CD1c-positive myeloid dendritic cell (primary cell): ENCODE measurements at regions not wholly inside any gene's neighbourhood (a gene's known extent, or its start where the extent isn't known, plus 50 kb on each side); places are given as distances from the start of the nearest gene placed in this dataset.

Experiments
- DNase-seq: peaks from one replicate; pipeline ENCODE4 v3.0.0-alpha.2; 2016; ENCODE audit errors: extremely low spot score

DNA sequence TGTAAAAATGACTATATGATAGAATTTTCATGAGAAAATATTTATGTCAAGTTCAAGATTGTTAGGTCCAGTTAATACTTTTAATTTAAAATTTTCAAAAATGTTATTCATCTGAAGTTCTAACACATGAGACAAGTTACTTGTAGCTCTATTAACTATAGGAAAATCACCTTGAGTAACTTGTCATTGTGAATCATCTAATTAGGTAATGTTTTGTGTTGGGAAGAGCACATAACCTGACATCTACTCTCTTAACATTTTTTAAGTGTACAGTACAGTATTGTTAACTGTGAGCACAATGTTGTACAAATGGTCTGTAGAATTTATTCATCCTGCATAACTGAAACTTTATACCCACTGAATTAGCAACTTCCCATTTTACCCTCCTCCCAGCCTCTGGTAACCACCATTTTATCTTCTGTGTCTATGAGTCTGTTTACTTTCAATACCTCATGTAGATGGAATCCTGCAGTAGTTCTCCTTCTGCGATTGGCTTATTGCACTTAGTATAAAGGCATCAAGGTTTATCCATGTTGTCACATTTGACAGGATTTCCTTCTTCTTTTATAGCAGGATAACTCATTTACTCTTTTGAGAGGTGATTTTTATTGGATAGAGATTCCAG is 54.6 kb downstream of the ARL4A start:
- no peak for DNase-seq

DNA sequence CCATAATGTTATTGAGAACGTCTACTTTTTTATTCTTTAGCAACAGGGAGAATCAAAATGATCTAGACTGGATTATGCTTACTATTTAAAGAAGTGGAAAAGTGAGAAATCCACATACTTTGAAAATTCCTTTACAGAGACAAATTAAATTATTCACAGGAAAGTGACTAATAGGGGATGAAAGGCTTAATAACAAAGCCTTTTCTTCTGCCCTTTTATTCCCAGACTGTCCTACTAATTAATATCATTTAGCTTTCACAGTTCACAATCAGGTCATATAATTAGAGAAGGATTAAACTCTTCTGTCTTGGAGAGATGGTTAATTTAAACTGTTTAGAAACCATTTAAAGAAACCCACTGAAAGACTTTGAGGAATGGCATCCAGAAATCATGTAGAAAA is 58.8 kb downstream of the ARL4A start:
- DNase-seq: no peak

DNA sequence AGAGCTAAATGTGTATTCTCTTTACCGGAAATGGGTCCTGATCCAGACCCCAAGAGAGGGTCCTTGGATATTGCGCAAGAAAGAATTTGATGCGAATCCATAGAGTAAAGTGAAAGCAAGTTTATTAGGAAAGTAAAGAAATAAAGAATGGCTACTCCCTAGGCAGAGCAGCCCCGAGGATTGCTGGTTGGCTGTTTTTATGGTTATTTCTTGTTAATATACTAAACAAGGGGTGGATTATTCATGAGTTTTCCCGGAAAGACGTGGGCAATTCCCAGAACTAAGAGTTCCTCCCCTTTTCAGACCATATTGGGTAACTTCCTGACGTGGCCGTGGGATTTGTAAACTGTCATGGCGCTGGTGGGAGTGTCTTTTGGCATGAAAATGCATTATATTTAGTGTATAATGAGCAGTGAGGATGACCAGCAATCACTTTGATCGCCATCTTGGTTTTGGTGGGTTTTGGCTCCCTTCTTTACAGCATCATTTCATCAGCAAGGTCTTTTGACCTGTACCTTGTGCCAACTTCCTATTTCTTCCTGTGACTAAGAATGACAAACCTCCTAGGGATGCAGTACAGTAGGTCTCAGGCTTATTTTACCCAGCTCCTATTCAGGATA is 60.4 kb downstream of the ARL4A start:
- peak; percentile 23 for DNase-seq

DNA sequence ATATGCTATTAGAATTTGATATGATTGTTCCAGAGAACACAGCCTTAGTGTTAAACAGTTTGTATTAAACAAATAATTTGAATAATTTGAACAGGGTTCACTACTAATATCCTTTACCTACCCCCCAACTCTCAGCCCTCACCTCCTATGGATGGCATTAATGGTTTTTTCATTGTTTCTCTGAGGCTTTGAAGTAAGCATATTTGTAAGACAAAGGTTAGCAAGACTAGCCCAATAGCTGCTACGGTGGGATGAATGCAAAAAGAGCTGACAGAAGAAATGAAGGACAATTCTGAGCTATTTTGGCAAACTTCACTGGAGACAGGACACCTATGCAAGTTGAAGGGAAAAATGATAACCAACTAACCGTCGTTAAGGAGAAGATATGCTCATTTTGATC is 61.6 kb downstream of the ARL4A start:
- DNase-seq: no peak

DNA sequence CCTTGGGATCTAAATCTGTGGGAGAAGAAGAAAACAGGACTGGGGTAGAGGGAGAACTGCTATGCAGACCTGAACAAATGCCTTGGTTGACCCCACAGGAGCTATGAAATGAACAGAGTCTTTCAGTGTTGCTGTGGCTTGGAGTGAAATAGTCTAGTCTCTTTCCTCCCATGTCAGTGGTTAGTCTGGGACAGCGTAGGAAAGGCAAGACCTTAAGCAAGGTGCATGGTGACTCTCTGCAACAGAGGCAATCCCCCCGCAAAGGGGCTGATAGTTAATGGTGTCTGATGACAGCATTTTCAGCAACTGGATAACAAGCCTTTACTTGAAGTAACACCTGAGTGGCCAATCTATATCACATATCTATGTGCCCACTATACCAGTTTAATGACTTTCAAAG is 62.3 kb downstream of the ARL4A start:
- no peak for DNase-seq

DNA sequence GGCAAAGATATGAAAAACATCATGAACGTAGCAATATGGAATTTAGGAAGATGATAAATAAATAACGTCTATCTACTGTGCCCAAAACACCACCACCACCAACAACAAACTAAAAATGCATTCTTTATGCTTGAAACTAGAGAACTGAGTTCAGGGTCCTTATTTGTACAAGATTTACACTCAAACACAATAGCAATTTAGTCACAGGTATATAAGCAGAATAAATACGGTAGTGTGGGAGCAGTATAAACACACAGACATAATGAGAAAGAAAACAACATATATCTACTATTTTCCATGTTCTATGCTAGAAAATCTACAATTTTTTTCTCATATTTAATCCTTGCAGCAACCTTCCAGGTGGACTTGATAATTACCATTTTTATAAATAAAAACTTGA is 64.3 kb downstream of the ARL4A start:
- DNase-seq: no peak

DNA sequence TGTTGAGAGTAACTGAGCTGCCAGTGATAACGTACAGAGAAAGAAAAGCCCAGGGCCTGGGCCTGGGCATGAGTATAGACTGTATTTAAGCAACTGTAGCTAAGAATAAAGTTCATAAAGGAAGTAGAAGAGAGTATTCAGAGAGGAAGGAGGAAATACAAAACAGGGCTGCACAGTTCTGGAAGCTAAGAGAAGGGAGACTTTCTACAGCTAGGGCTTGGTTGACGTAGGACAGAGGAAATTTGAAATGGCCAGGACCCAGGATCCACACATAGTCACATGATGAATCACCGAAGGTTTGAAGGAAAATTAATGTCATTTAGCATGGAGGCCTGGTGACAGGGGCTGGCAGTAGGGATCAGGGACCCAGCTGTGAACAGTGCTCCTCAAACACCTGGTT is 66.7 kb downstream of the ARL4A start:
- DNase-seq: no peak

DNA sequence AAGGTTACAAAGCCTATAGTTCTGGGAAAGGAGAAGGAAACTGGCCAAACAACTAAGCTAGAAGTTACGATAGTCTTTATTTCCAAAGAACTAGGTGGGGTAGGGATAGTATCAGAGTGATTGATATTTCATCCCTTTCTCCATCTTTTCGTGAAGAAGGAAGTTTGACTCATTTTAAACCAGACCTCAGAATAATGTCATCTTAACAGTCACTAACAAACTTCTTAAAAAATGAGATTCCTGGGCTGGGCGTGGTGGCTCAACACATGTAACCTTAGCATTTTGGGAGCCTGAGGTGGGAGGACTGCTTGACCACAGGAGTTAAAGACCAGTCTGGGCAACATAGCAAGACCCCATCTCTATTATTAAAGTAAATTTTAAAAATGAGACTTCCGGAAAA is 69.4 kb downstream of the ARL4A start:
- peak; percentile 5 for DNase-seq

DNA sequence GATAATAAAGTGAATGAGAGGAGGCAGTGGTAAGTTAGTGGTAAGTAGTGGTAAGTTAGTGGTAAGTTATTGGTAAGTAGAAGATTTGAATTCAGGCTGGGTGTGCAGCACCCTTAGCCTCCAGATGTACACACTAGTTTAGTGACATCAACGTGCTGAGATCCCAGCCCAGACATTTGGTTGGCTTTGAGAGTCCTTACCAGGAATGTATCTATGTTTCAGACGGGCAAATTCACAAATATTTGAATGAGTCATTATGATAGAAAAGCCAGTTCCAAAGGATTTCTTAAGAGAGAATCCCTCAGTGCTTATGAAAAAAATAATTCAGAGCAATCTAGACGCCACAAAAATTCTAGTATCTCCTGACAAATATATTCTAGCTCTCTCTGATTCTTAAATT is 70.0 kb downstream of the ARL4A start:
- no peak for DNase-seq

DNA sequence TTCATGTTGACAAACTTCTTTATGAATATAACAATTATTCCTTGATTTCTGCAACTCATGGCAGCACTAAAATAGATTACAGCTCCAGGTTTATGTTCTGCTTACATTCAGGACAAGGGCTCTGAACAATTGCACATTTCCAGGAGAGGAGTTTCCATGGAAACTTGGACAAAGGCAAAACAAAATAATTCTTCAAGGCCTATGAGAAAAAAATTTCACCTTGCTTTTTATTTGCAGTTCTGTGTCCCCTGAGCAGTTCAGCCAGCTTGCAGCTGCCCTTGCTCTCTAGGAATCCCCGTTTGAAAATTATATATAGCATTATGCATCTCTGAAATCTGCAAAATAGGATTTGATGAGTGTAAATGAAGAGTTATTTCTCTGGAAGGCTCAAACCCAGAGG is 71.7 kb downstream of the ARL4A start:
- no peak for DNase-seq

DNA sequence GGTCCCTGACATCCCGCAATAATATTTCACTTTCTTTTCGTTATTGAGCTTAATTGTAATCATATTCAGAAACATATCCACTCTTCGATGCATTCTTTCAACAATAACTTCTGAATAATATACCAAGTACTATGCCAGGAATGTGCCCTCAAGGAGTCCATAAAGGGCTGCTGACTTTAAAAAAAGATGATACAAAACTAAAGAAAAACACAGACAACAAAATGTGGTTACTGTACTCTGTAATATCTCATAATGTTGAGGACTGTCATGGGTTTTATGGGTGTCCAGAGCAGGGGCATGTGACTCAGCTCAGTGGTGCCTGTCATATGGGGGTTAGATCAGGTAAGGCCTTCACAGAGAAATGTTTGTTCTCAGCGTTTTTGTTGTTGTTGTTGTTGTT is 73.7 kb downstream of the ARL4A start:
- DNase-seq: no peak

DNA sequence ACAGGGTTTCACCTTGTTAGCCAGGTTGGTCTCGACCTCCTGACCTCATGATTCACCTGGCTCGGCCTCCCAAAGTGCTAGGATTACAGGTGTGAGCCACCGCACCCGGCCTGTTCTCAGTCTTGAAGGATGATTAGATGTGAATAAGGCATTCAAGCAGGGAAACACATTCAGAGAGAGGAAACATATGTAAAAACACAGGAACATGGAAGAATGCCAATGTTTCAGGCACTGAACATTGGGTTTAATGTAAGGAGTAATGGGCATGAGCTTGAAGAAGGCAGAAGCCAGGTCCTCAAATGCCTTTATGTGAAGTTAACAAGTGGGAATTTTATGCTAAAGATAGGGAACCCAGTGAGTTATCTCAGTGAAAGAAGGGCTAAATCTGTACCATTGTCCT is 74.3 kb downstream of the ARL4A start:
- DNase-seq: no peak

DNA sequence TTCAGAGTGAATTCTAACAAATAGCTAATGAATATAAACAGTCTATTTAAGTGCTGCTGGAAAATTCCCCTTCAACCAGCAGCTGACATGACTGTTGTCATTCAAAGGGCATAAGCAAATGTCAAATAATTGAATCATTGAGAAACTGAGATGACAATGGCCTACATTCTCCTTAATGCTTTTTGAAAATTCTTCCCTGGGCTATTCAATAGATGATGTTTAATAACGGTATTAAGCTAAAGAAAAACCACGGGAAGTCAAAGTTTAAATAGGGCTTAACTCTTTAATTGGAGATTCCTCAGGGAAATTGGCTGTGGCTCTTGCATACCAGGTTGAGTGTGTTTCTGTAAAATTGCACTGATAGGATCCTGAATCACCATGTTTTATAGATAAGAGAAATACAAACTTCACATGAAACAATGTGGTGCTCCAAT is 77.0 kb downstream of the ARL4A start:
- no peak for DNase-seq

DNA sequence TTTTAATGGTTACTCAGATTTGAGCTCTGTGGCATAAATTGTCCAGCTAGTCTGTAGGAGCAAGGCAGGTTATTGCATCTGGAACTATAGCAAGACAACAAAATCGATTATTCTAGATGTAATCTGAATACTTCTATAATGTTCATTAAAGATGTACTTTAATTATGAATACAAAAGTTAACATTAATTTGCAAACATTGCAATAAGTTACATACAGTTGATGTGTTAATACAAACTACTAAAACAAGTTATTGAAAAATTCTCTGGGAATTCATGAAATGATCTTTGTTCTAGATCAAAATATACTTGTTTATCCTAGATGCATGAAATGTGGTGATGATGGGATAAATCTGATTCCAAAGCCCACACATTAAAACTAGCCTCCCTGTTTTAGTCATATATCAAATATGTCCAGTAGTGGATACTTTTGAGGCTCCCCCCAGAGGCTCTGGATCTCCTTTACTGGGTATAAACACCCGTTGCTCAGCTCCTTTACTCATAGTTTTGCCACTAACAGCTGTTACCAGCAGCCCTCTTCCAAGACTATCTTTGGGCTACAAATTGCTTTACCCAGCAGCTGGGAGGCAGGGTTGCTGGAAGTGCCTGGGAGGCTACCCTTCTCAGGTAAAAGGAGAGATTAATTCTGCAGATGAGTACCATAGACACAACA is 78.1 kb downstream of the ARL4A start:
- no peak for DNase-seq

DNA sequence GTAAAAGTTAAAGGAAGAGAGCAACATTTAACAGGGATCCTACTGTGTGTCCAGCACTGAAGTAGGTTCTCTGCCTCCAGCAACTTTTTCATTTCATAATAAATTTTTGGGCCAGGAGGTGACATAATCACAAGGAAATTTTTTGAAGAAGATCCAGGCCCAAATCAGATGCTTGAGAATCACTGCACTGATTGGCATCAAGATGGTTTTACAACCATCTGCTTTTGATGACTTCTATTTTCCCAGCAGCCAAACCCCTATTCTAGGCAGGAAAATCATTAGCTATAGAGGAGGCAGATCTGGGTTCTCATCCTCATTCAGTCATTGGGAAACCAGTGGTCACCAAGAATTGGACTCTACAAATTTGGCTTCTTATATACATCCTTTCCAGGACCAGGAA is 79.0 kb downstream of the ARL4A start:
- no peak for DNase-seq

DNA sequence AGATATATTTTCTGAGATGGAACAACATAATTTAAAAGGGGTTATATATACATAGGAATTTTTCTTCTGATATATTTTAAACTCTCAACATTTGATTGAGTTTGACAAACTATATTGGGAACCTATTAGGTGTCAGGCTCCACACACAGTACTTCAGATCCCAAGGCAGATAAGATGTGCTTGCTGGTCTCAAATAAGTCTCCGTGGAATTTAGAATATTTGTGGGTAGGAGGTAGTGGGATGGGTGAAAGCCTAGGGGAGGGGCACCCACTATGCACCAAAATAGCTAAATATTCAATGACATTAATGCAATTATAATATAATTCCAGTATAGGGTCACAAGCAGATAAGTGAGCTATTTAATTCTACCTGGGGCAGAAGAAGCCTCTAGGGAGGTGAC is 81.5 kb downstream of the ARL4A start:
- DNase-seq: no peak

DNA sequence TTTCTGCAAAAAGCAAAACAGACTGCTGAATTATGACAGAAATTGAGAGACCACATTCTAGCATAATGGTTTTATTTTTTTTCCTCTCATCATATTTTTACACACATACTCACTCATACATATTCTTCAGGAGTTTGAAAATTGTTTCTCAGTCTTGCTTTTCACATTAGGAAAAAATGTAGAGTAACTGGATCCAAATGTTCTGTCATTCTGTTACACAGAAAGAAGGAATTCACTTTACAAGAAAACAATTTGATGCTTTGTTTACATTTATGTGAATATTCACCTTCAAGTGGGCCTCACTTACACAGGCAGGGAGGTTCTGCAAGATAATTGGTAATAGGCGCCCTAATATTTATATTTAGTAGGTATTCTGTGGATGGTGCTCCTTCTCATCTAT is 82.0 kb downstream of the ARL4A start:
- DNase-seq: no peak

DNA sequence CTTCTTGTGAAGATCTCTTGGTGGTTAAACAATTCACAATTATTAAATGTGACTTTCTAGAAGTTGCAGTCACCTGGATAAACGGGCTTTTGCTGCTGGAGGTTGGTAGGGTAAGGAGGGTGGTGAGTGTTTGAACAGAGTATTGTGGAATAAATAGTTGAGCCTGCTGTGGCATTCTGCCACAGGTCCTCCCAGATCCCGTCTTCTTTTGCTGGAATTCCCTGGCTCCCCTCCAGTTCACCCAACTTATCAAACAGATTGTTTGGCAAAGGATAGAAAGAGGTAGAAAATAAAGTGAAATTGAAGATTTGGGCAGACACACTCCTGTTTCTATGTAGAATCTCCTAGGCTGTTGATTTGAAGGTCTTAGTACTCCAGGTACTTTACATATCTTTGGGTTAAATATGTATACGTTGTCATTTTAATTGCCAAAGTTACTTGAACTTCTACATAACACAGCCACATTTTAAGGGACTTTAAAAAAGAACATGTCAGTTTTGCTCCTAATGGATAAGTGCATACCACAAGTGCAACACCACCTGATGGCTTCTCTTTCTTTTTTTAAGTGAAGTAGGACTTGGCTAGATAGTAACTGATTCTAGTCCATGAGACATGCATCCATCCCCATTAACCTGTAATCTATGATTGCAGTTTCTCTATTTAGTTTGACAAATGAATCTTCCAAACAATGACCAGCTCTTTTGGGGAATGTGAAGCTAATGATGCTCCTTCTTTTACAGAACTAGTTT is 83.0 kb downstream of the ARL4A start:
- DNase-seq: no peak

DNA sequence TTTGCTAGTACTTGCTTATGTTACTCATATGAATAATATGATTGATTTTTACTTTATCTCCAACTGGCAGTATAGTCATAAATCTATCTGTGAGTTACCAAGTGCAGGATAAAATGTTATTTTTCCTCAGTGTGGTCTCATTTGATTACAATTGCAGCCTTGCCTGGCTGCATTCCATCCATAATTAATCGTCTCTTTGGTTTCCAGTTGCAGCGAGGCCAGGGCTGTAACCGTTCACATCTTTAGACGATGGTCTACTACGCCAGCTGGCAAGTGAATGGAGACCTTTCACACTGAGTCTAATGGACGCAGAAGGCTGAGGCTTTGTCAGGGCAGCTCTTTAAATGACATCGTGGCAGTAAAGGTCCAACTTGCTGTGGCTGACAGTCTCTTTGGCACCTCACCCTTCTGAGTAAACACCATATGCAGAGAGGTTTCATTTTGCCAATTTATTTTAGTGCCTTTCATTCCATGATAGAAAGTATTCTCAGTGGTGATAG is 84.0 kb downstream of the ARL4A start:
- DNase-seq: no peak

DNA sequence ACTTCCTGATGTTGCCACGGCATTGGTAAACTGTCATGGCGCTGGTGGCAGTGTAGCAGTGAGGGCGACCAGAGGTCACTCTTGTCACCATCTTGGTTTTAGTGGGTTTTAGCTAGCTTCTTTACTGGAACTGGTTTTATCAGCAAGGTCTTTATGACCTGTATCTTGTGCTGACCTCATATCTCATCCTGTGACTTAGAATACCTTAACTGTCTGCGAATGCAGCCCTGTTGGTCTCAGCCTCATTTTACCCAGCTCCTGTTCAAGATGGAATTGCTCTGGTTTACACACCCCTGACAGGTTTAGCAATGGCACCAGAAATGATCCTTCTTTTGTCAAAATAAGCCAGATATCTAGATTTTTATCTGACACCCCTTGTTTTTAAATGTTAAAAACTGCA is 85.3 kb downstream of the ARL4A start:
- DNase-seq: no peak

DNA sequence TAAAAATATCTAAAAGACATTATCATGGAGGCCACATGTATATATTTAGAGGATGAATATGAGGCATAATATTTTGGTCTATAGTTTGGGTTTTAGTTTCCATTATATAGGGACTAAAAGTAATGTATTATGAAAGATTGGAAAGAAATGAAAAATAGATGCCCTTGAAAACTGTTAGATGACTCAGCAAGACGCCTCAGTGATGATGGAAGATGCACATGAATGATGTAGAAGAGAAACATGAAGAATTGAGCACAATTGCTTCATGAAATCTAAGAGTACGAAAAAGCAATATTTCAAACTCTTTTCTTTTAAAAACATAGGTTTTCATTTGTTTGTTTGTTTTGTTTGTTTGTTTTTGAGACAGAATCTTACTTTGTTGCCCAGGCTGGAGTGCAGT is 89.8 kb downstream of the ARL4A start:
- DNase-seq: no peak

DNA sequence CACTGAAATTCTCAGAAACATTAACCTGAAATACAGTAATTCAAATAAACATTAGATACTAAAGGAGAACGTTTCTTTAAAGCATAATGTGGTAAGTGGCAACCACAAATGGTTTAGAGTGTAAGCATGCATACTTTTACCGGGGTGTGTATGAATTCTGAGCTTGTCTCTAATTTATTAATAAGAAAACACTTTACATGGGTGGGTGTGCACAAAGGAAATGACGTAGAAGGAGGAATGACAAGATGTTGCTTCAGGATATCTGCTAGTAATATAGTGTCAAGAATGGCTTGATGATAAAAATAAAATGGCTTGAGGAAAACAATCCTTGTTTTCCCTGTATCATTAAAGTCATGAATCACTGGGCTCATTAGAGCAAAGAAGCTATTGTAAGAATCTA is 92.5 kb downstream of the ARL4A start:
- DNase-seq: no peak
